GM18867 (cell line): ENCODE measurements at regions not wholly inside any gene's neighbourhood (a gene's known extent, or its start where the extent isn't known, plus 50 kb on each side); places are given as distances from the start of the nearest gene placed in this dataset.

Source experiments
- ATAC-seq: cut with Tn5 transposase; IDR thresholded peaks from one replicate; pipeline ENCODE4 v1.9.1; 2021; ENCODE audit warnings: mild to moderate bottlenecking, moderate library complexity; ENCODE audit not compliant: unreplicated experiment

DNA sequence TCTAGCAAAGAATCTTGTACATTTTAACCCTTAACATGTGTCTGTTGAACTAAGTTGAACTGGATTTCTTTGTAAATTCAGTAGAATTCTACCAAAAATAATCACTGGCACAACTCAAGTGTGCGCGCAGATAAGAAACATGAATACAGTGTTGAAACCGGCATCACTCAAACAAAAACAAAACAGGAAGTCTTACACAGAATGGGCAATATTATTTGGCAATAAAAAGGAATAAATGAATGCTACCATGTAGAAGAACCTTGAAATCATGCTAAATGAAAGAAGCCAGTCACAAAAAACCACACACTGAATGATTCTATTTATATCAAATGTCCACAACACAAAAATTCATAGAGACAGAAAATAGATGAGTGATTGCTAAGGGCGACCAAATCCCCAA is 102.9 kb upstream of the ZFHX3 start:
- no peak for ATAC-seq

DNA sequence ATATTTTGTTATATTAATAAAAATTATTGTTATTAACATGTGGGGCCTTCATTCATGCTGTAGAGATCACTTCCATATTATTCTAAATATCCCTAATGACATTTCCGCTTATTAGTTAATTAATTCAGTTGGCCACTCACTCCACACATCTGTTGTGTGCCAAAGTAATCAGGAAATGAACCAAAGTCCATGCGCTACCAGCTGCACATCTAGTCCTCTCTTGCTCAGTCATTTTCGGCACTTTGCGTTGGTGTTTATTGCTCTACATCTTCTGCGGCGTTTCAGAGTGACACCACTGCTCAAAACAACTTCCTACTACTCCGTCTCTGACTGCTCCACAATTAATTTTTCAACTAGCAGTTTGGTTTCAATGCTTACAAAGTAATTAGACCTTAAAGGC is 101.4 kb upstream of the ZFHX3 start:
- no peak for ATAC-seq

DNA sequence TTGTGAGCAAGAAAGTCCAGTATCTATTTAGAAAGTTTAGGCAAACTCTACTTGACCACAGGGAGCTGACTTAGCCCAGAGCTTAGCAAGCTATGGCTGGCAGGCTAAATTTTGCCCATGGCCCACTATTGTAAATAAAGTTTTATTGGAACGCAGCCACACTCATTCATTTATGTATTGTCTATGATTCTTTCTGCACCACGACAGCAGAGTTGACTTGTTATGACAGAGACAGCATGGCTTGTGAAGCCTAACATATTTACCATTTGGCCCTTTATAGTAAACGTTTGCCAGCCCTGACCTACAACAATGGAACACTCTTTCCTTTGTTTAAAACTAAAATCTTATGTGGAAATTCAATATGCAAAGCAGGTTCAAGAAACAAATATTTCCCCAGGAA is 100.0 kb upstream of the ZFHX3 start:
- no peak for ATAC-seq

DNA sequence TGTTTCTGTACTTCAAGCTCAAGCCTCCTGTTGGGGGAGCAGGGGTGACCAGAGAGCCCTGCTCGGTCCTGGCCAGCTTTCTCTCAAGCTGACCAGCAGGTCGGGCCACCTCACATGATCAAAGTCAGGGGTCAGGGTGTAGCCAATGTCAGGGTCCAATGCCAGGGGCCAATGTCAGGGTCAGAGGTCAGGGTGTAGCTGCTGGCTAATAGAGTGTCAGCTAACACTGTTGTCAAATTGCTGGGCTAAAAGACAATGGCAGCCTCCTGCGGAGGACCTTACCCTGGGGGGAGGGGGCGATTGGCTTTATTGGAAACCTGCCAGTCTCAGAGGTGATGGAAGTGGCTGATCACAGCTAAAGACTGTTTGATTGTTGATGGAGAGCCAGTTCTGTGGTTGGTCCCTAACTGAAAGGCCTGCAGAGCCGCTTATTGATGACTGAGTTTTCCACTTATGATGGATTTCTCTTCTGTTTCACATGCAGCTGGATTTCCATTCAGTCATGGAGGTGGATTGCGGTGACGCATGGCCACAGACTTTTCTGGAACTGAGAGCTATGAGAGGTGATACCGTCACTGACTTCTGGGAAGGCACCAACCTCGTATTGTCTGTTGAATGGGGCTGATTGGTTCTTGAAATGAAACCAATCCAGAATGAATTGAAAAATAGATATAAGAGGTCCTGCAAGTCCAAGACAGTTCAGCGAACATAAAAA is 97.4 kb upstream of the ZFHX3 start:
- no peak for ATAC-seq

DNA sequence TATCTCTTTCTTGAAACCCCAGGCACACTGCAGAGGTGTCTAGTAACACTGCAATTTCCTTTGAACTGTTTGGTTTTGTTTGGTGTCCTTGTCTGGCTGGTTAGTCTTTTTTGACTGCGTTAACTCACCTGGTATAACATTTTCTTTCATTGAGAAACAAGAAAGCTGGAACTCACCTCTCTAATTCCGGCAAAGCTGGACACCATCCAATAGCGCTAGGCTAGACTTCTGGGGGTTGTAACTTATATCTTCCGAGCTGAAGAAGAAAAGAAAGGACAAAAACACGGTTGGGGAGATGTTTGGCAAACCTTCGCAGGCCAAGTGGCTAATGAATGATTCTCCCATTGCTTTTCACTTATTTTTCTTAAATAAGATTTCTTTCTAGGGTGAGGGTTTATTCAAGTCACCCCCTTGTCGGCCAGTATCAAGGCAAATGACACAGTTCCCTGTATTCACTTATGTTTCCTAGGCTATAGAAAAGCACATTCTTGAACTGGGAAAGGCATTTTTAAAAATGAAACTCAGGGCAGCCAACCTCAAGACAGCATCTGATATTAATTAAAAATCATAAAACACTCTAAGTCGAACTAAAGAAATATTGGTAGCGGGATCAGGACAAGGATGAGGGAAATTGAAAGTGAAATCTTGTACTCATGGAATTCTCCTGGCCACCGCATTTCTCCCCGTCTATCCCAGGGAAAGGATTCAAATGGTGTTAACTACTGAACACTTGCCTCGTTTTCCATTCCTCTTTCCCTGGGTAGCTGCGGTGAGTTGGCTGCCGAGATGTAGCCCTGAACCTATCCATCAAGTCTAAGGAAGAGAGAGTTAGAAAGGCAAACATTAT is 95.9 kb upstream of the ZFHX3 start:
- no peak for ATAC-seq

DNA sequence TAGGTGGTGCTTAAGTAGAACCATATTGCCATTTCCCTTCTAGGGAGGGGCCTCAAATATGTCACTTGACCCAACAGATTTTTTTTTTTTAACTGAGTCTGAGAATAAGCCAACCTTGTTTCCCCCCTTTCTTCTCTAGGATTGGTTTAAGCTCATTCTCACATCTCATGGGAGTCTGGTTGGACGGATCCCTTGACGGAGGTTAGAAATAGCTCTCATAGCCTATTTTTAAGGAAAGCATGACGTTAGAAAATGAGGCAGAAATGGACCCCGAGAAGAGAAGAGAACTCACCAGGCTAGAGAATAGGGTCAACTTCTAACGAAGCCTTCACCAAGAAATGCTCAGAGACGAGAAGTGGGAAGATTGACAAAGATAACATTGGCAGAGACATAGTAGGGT is 95.1 kb upstream of the ZFHX3 start:
- no peak for ATAC-seq

DNA sequence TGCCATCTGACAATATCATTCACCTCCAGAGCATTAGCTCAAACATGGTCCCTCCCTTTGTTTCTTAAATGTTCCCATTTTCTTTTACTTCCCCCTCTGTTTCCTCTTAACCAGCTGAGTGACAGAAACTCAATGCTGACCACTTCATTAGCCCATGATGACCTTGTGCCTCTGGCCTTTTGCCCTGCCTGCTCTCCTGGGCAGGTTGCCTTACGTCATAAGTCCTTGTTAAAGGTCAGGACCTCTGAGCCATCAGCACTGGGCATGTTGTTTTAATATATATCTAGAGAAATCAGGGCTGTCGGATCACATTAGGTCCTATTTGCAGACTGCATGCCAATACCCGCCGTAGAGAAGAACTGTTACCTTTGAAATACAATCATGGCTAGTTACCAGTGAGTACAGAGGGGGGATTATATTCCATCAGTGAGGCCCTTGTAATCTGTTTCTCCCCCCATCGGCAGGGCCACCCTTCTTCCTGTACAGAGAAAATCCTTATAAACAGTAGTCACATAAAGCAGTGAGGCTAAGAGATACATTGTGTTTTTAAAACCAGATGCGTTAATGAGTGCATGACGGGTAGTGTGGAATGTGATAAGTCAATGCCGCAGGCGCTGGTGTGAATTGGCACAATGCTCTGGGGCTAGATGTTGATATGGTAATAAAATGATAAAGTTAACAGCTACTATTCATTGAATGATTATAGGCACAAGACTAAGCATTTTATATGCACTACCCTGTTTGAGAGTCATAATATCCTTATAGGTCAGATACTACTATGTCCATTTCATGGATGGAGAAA is 94.3 kb upstream of the ZFHX3 start:
- no peak for ATAC-seq

DNA sequence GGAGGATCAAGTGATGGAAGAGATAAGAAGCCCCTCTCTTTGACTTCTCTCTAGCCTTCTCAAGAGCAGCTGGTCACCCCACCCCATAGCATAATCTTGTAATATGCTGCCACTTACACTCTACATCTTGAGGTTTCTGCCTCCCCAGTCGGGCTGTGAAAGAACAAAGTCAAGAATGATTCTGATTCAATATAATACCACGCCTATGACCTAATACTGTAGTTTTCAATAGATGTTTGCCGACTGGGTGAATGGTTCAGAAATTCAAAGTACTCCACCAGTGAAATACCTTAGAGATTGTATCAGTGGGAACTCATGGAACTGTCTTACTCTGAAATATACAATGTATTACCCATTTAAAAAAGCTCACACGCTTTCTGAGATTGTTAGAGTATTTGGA is 93.0 kb upstream of the ZFHX3 start:
- no peak for ATAC-seq

DNA sequence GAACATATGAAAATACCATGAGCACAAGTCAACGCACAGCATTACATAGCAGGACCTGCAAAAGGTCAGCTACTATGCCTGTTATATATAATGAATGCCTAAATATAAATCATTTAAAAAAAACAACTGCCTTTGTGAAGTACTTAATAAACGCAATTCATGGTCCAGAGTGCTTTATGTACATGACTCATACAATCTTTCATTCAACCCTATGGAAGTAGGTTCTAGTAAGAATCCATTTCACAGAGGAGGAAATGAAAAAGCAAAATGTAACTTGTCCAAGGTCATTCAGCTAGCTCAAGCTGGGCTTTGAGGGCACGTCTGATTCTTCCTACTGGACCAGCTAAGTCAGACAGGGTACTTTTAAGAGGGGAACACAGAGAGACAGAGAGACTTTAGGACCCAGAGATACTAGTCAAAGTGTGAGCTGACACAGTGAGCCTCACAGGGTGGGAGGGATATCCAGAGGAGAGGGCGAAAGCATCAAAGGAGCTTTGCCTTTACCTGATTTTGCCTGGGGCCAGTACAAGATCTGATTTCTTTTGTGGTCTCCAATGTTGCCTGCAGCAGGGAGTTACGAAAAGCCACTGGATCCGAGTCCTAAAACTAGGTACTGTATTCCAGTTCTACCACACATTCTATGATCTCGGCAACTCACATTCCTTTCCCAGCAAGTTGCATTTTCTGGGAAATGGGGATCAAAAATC is 83.4 kb upstream of the ZFHX3 start:
- ATAC-seq: no peak

DNA sequence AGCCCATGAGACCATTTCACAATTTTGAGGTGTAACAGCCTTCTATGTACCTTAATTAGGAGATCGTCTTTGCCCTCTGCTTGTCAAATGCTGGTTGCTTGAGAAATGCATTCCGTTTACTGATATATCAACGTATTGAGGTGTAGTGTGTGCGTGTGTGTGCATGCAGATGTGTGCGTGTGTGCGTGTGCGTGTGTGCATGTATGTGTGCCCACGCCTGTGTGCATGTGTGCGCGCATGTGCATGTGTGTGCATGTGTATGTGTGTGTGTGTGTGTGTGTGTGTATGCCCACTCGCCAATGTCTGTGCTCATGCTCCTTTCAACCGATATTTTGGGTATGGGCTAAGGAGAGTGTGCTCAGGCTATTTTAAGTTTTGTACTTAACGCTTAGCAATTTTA is 81.5 kb upstream of the ZFHX3 start:
- ATAC-seq: no peak

DNA sequence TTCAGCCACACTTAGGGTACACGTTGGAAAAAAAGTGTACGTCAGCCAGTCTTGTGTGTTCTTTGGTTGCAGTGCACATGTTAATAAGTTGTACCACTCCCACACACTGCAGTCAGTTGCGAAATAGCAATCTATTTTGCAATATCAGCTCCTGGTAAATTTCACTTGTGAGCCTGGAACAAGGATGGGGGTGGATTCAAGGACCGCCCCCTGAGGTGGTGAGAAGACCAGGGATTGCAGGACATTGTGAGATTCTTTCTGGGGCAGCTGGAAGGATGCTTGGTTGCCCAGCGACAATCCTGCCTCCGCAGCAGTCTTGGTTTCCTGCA is 78.6 kb upstream of the ZFHX3 start:
- no peak for ATAC-seq

DNA sequence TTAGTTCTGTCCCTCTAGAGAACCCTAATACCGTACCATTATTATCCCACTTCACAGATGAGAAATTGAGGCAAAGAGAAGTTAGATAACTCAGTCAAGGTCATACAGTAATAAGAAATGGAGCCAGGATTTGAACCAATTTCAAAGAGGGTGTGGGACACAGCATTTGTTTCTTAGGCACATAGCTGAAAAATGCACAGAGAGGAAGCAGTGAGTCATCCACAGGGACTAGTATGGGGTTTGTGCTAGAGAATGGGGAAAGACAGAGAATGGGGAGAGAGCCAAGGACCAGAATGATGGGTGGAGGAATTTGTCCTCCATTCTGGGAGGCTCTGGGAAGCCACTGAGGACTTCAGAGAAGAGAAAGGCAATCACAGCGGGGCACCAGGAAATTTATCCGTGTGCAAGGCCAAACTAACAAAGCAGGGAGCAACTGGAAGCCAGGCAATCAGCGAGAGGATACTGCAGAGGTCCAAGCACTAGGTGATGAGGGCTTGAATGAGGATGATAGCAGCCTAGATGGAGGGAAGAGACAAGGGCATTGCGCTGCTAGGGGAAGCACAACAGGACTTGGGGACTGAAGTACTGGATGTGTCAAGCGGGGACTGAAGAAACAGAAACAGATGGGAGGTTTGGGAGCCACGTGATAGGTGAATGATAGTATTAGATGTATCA is 78.1 kb upstream of the ZFHX3 start:
- ATAC-seq: no peak

DNA sequence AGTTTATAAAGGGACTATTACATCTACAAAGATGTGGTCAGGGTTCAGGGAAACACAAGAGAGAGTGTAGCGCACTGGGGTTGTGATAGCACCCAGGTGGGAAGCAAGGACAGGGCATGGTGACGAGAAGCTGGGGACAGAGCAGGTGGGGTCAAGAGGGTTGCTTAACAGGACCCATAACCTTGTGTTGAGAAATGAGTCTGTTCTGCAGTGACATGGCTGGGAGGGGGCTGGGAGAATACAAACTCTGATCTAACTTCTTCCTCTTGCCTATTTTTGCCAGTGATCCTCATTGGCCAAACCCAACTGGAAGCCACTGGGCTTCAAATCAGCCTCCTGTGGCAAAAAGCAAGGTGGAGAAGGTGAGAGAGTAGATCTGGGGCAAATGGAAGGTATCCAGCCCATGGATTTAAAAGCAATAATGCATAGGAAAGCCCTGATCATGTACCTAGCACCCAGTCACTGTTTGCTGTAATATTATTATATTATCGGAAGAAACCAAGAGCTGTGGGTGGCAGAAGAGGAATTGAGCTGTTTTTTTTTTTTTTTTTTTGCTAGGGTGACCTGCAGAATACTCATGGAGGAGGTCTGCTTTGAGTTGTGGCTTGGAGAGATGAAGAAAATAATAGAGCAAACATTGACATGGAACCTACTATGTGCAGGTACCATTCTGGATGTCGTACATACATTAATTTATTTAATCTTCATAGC is 76.9 kb upstream of the ZFHX3 start:
- ATAC-seq: no peak

DNA sequence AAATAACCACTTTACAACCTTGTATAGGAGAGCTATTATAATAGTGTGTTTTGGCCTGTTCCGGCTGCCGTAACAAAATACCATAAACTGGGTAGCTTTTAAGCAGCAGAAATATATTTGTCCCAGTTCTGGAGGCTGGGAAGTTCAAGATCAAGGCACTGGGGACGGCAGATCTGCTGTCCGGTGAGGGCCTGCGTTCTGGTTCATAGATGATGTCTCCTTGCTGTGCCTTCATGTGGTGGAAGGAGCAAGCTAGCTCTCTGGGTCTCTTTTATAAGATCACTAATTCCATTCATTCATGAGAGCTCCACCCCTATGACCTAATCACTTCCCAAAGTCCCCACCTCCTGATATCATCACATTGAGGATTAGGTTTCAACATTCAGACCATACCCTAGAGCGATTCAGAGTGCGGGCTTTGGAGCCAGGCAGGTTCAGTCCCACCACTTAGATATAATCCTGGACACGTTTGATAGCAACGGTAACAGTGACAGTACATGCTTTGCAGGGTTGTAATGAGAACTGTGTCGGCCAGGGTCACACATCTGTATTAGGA is 76.2 kb upstream of the ZFHX3 start:
- no peak for ATAC-seq

DNA sequence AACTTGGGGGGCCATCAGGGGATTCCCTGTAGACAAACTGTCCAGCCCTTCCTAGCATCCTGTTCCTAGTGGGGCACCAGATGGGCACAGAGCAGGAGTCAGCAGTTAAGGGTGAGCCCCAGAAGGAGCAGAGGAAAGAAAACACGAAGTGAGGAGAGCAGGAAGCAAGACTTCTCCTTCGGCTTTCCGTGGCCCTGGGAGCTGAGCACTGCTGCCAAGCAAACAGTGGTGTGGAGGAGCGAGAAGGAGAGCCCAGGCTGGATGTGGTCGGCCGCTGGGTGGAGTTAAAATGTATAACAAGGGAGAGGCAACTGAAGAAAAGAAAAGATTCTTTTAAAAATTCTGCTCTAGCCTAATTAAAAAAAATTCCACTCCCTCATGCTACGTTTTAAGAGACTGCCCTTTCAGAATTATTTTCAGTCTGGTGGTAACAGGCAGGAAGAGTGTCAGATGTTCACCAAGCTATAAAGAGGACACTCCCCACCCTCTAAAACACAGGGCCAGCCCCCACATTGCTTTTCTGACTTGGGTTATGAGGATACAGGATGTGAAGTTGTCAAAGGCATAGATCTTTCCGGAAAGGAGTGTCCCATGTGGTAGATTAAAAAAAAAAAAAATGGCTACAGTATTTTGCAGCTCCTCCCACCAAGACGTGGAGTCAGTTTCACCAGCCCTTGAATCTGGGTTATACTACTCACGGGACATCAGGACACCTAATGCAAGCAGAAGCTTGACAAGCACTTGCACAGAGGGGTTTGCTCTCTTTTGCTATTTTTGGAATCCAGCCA is 74.9 kb upstream of the ZFHX3 start:
- ATAC-seq: no peak

DNA sequence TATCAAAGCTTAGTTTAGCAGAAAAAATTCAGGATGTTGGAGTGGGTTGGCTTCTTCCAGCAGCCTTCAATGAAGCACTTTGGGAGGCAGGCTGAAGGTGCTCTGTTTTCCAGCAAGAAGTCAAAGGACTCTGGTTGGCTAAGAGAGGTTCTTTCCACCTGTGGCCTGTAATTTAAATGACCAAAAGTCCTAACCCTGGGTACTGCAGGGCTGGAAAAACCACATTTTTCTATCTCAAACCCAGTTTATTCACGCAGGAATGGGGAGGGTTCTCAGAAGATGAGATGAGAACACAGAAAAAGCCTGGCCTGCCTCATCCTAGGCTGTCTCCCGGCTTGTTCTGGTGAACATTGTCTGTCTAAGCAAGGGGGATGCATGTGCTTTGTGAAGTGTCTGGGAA is 68.6 kb upstream of the ZFHX3 start:
- no peak for ATAC-seq

DNA sequence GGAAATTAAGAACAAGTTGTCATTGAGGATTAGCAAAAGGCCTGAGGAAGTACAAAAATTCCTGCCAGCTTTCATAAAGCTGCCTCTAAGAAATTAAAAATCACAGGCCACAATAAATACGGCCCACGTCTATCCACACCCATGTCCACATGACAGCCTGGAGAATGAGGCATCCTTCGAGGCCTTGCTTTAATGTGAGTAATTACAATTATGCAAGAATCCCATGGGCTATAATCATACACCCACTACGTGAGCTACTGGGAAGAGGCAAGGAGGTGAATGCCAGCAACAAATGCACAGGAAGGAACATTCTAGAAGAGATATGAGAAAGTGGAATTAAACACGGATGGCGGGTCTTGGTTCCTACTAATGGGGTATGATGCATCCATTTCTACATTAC is 65.4 kb upstream of the ZFHX3 start:
- ATAC-seq: no peak

DNA sequence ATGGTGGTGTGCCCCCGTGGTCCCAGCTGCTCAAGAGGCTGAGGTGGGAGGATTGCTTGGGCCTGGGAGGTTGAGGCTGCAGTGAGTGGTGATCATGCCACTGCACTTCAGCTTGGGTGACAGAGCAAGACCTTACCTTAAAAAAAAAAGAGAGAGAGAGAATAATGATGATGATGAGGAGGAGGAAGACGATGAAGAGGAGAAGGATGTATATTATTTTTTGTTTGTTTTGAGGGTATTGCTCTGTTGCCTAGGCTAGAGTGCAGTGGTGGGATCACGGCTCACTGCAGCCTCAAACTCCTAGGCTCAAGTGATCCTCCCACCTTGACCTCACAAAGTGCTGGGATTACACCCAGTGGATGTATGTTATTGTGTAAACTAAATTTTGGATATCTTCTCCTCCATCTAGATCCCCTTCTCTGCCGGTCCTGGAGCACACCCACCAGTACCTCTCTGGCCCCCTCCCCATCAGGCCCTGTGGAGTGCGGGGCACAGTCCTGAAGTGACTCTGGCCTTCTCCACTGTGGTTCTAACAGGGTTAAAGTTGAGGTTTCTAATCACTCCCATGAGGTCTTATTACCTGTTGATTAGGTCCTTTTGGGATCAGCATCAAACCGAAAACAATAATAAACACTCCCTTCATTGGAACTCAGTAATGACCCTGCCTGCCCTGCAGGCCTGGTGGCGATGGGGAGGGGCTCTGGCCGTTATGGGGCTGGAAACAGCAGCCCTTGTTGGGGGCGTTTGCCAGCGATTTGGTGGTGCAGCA is 60.5 kb upstream of the ZFHX3 start:
- no peak for ATAC-seq
